GM18499 (cell line): ENCODE measurements at regions not wholly inside any gene's neighbourhood (a gene's known extent, or its start where the extent isn't known, plus 50 kb on each side); places are given as distances from the start of the nearest gene placed in this dataset.

Experiments
- ATAC-seq: cut with Tn5 transposase; IDR thresholded peaks from one replicate; pipeline ENCODE4 v1.9.1; 2021; ENCODE audit warnings: moderate number of reproducible peaks; ENCODE audit not compliant: insufficient read depth, unreplicated experiment

DNA sequence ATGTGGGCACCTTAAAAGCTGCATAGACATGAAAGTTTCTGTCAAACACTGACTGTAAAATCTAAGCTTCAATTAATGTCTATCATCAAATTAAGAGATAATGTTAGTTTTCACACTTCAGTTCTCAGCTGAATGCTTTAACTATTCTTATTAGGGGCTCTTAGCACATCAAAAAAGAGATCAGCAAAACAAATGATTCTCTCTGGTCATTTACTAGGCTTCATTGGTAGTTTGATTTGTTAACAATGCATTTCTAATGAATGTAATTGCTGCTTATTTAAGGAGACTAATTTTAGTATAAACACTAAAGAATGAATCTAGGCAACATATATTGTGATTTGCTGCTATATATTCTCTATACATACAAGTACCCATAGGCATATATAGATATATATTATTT, 1182.0 kb downstream of the MAT2B start:
- ATAC-seq: no peak

DNA sequence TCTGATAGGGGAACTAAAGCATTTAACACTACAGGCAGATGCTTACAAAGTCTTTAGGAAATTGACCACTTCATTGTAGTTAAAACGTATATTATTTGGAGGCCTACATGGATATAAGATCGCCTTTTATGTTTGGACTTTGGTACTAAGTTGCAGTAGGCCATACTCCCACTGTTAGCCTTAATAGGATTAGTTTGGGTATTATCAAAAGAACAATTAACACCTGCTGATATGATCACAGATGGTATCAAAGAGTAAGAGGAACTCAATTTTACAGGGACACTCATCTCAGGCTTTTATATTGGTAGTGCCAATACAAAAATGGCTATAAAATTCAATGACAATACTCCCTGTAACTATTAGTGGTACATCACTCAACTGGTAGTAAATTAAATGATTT, 1183.0 kb downstream of the MAT2B start:
- no peak for ATAC-seq

DNA sequence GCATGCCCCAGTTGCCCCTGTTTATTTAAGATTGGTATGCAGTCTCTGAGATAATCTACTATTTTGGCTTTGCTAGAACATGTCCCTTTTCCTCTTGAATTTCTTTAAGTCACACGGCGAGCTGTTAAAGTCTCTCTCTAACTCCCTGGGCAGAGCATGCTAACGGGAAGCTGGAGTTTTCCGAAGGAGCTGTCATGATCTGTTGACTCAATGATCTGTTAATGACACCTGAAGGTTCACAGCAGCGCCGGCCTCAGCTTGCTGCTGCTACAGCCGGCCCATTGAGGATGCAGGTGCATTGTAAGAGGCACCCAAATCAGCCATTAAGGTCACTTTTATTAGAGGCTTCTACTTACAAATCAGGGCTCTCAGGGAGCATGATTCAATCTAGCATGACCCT, 1203.4 kb downstream of the MAT2B start:
- no peak for ATAC-seq

DNA sequence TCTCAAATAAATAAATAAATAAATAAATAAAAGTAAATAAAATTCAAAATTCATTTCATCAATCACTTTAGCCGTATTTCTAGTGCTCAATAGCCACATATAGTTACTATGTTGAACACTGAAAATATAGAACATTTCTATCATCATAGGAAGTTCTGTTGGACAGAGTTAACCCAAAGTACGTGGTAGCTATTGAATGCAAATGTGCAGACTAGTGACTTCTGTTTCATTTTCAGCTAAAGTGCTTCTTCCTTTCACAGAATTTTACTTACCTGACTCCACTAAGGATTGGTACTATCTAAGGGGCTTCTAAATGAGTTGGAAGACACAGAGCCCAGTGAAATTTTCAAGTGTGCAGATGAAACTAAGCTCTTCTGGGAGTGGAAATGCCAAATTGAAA, 1208.3 kb downstream of the MAT2B start:
- ATAC-seq: no peak

DNA sequence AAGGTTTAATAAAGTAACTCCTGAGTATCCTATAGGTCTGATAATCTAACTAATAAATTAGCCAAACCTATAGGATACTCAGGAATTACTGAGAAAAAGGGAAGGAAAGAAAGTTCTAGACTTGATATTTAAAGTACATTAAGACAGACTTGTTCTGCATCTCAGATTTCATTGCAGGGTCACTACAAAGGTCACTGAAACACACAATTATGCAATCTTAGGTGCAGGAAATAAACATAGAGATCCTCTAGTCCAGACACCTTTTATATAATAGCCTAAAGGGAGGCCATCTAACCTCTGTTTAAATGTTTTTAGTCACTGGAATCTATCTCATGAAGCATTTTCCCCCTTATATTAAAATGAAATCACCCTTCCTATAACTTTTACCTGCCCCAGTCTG, 1215.7 kb downstream of the MAT2B start:
- no peak for ATAC-seq

DNA sequence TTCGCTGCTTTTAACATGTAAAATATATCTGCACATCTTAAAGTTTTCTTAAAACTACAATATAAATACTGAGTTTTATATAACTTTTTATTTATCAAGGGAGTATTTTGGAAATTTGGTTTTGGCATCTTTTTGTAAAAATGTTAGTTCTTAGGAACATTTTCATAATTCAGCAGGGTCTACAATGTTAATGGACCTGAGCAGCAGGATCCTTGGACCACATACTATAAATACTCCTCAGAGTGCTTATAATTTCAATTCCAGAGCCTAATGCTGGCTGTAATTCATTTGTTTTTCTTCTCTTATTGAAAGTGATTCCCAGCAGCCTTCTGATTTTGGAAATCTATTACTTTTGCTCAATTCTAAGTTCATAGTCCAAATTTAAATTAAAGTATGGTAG, 1216.2 kb downstream of the MAT2B start:
- ATAC-seq: no peak

DNA sequence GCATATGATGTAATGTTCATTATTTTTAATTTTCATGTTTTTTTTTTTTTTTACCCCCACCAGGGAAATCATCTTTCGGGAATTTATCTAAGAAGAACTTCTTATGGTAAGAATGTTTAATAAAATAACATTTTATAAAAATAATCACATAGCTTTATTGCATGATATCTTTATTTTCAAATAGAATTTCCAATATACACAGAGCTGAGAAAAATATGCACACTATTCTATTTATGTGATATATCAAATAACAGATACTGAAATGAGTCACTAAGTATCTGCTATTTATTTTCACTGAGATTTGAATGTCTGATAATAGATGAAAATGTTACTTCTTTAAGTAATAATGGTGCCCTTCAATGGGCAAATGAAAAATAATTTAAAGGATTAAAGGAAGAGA, 1217.3 kb downstream of the MAT2B start:
- no peak for ATAC-seq

DNA sequence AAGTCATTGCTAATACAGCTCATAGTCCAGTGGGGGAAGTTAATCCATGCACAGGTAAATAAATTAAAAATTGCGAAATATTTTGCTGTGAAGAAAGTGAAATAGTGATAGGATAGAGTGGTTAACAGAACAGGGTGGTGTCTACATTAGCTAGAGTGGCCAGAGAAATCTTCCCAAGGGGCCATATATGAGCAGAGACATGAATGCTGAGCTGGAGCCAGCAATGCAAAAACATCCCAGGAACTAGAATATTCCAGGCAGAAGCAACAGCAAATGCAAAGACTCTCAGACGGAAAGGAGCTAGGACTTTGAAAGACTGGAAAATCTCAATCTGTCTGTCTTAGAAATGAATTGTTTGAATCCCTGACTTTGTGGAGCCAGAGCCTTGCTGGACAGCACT, 1221.6 kb downstream of the MAT2B start:
- ATAC-seq: no peak

DNA sequence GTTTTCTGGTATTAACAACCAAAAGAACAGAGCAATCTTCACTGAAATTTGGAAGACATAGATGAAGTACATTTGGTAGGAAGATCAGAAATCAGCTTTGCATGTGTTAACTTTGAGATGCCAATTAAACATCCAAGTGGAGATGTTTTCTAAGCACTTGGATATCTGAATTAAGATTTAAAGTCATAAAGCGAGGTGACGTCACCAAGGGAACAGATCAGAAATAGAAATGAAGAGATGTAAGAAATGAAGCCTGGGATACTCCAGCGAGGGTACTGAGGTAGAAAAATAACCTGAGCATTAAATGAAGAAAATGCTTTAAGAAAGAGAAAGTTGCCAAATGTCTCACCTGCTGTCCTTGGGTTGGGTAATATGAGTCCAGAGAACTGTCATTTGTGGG, 1223.3 kb downstream of the MAT2B start:
- no peak for ATAC-seq

DNA sequence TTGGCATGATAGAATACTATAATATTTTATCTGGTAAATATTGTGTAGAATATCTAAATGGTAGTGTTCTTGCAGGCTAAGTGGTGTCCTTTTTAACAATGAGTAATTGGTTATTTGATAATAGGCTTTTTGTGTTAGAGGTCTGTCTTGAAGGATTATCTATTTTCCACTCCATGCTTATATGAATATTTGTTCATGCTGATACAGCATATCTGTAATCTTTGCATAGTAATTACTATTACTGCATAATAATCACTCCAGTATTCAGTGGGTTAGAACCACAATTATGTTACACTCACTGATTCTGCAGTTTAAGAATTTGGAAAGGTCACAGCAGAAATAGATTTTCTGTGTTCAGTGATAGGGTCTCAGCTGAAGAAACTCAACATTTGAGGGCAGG, 1229.9 kb downstream of the MAT2B start:
- no peak for ATAC-seq

DNA sequence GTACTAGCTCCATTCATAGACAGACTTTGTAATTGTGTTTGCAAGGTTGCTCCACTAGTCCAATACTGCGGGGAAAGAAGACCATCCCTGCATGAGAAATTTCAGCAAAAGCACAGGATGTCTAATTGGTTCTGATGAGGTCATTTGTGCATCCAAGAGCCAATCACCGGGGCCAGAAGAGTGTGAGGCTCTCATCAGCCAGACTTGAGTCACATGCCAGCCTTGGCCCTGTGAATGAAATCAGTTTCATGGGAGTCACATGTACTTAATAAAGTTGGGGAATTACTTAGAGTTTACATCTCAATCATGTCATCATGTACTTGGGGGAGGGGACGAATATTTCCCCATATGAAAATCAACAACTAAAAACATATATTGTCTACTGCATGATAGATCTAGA, 1236.0 kb downstream of the MAT2B start:
- ATAC-seq: peak; percentile 14

DNA sequence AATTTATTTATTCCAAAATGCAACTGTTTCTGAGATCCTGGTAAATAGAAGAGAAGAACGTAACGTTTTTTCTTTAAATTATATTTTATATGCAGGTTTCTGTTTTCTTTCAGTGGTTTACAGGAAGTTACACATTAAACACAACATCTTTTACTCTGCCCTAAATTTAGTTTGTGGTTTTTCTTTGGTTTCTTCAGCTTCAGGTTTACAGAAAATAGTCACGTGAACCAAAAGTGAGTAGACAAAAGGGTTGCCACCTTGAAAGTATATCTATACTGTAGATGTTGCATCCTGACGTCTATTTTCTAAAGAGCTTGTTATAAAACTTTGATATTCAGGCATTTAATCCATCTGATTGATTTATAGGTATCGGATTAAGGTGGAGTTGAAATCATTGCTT, 1236.6 kb downstream of the MAT2B start:
- peak; percentile 76 for ATAC-seq

DNA sequence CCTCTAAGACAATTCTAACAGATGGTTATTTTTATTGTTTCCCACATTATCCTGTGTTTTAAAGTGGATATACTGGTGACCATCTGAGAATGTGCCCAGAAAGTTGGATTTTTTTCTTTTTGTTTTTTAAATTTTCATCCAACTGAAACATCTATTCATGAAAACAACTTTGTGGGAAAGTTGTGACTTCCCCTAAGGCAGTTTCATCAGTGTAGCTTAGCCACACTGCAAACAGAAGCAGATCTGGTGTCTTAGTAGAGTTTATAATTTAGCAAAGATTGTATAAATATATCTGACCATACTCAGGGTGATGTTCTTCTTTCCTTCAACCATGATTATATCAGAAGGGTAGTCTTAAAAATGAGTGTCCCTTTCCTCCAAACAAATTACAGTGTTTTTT, 1241.3 kb downstream of the MAT2B start:
- no peak for ATAC-seq

DNA sequence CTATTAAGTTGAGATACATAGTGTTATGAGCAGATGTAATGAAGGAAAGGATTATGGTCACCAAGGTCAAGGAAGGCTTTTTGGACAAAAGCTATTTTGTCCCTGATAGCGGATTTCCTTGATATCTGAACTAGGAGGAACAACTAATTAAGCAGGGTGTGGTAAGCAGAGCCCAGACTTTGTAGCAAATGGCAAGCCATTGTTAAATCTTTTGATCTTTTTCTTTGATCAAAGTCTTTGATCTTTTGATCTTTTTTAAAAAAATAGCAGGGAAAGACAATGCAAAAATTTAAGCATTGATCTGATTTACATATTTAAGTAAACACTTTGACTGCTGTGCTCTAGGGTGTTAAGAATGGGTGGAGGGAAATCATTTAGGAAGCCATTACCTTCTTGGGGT, 1242.0 kb downstream of the MAT2B start:
- ATAC-seq: no peak

DNA sequence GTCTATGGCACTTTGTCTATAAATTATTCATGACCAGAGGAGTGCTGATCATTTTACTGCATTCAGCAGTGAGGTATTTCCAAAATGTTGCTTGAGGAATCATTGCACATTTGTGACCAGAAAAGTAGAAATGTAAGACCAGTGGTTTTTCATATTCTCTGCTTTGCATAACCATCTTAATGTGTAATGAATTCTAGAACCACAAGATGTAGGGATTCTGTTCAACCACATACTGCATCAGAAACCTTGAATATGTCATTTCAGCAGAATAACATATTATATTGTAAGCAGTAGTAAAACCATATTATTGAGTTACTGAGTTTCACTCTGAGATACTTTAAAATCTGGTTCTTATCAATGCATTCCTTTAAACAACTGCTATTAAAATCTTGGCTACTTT, 1243.4 kb downstream of the MAT2B start:
- peak; percentile 69 for ATAC-seq

DNA sequence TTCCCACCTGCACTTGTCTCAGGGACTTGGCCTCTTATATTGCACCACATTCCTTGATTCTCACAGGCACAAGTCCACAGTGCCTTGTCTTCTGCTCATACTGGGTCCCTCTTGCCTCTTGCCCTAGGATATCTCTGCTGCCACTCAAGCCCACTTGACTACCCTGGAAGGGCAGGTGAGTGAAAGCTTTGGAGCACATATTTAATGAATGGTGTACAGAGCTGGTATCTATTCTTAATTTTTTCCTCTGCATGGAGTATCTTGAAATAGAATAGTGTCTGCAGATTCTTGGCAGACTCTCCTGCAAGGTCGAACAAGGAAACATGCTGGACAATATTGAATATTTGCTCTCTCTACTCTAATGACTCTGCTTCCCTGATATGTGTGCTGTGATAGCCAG, 1248.0 kb downstream of the MAT2B start:
- no peak for ATAC-seq

DNA sequence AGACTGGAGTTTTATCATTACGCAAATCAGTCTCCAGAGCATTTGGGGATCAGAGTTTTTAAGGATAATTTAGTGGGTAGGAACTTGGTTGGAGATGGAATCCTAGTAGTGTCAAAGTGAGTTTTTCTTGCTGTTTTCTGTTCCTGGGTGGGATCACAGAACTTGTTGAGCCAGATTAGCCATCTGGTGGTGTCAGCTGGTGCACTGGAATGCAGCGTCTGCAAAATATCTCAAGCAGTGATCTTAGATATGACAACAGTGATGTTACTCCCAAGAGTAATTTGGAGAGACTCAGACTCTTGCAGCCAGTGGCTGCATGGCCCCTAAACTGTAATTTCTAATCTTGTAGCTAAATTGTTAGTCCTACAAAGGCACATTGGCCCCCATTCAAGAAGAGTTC, 1257.8 kb downstream of the MAT2B start:
- ATAC-seq: no peak

DNA sequence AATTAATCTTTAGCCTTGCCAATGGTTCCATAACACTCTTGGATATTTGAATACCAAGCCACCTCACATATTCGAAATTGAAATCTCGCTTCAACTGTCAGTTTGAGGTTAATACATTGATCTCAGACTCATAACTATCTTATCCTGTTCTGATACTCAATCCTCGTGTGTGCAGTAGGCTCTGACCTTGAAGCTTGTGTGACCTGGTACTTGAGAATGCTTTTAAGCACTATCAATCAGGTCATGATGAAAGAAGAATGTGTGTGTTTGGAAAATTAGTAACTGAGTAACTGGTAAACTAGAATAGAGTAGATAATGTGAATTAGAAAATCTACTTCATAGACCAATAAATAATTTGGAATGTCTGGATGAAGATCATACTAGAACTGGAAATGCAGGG, 1266.7 kb downstream of the MAT2B start:
- no peak for ATAC-seq

DNA sequence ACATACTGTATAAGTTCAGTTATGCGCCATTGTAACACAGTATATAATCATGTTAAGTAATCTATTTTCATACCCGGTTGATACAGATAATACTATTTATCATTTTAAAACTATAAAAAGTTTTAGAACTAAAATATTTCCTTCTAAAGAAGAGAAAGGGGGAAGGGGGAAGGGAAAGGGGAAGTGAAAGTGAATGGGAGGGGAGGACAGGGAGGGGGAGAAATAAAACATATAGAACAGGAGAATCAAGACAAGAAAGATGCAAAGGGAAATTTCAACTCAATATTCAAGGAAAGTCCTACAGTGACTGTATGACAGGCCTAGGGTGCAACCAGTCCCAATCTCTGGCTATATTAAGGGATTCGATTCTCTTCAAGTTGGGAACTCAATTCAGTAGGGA, 1278.8 kb downstream of the MAT2B start:
- ATAC-seq: no peak

DNA sequence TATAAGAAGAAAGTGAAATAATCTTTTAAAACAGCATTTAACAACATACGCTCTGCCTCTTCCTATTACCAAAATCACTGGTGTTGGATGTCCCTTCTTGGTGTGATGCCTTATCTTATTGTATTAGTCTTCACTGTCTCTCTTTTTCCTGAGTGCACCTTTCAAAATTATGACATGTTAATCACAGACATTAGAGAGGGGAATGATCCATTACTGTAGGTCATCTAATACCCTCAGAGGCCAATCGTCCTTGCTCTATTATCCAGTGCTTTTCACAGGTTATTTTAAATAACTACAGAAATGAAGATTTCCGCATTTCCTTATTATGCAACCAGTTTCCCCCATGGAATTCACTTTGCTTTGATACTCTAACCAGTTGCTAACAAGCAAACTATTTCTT, 1292.7 kb downstream of the MAT2B start:
- ATAC-seq: no peak

DNA sequence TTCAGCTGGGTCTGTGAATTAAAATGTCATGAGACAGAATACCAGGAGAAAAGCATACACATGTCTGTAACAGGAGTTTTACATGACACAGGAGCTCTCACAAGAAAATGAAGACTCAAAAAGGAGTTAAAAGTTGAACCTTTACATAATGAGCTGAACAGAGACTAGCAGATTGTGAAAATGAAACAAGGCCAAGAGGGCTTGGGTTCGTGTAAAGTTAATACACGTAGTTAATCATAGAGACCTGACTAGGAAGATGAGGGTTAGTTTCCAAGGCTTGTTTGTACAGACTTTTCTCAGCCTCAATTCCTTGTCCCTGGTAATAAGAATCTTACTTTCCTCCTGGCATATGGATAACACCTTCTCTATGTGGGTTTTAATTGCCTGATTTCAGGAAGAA, 1294.0 kb downstream of the MAT2B start:
- ATAC-seq: no peak

DNA sequence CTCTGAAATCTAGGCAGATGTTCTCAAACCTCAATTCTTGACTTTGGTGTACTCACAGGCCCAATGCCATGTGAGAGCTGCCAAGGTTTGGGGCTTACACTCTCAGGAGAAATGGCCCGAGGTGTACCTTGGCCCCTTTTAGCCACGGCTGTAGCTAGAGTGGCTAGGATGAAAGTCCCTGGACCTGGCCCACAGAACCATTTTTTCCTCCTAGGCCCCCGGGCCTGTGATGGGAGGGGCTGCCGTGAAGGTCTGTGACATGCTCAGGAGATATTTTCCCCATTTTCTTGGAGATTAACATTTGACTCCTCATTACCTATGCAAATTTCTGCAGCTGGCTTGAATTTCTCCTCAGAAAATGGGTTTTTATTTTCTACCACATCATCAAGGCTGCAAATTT, 1296.5 kb downstream of the MAT2B start:
- no peak for ATAC-seq

DNA sequence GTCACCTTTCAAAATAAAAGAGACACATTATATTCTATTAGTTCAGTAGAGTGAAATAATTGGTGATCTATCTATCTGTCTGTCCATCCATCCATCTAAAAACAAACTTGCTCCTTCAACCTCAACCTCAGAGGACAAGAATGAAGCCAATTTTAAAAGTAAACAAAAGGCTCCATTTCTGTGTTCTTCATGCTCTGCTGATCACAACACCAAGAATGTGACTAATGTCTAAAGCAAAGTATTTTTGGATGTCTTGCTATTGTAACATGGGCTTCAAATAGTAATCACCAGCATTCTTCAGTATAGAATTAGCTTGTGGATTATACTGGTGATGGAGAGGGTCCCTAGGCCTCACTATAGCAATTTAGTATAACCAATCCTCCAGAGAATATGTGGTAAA, 1304.4 kb downstream of the MAT2B start:
- peak; percentile 69 for ATAC-seq
